GM12874 (cell line): ENCODE measurements at regions not wholly inside any gene's neighbourhood (a gene's known extent, or its start where the extent isn't known, plus 50 kb on each side); places are given as distances from the start of the nearest gene placed in this dataset.

Experiments used
- CTCF ChIP-seq: IDR thresholded peaks from 2 replicates; pipeline ENCODE4 v1.5.1; 2011; ENCODE audit warnings: low read depth, mild to moderate bottlenecking, control low read depth, low read length, moderate library complexity; ENCODE audit not compliant: insufficient read depth

- no peak for TF ChIP-seq CTCF
These were observed 400.2 kb downstream of the QKI start for GRCh38 chr6:163814494-163815364.

- TF ChIP-seq CTCF = no peak
These were observed 399.5 kb downstream of the QKI start for GRCh38 chr6:163813979-163814493.

- TF ChIP-seq CTCF = no peak
These were observed 396.8 kb downstream of the QKI start for GRCh38 chr6:163811317-163811716.

- no peak for TF ChIP-seq CTCF
These were observed 394.8 kb downstream of the QKI start for GRCh38 chr6:163809364-163809763.

GRCh38 chr6:163808871-163809270 is 394.4 kb downstream of the QKI start:
- TF ChIP-seq CTCF = no peak

GRCh38 chr6:163808231-163808630 is 393.7 kb downstream of the QKI start:
- TF ChIP-seq CTCF = no peak

GRCh38 chr6:163806755-163807499 is 392.4 kb downstream of the QKI start:
- no peak for TF ChIP-seq CTCF
